MM.1S (cell line): ENCODE measurements at regions not wholly inside any gene's neighbourhood (a gene's known extent, or its start where the extent isn't known, plus 50 kb on each side); places are given as distances from the start of the nearest gene placed in this dataset.

Experiments used
- DNase-seq: peaks from one replicate; pipeline ENCODE4 v3.0.0-alpha.2; 2015
- H2AFZ ChIP-seq: fragments of 300-600 bp; sonication (generic); 2 replicates; pipeline ENCODE4 v1.6.0; 2016; ENCODE audit warnings: antibody characterized with exemption, low read length
- H3F3A ChIP-seq: fragments of 300-600 bp; sonication (generic); 2 replicates; pipeline ENCODE4 v1.6.1; 2016; ENCODE audit warnings: mild to moderate bottlenecking, antibody characterized with exemption, low read length, moderate library complexity, mixed read lengths; ENCODE audit not compliant: insufficient read depth
- H3K27ac ChIP-seq: fragments of 300-600 bp; sonication (generic); 2 replicates; pipeline ENCODE4 v1.5.1; 2016; ENCODE audit warnings: mild to moderate bottlenecking, low read length
- H3K27me3 ChIP-seq: fragments of 300-600 bp; sonication (generic); replicated peaks from 2 replicates; pipeline ENCODE4 v1.6.0; 2016; ENCODE audit warnings: low read length; ENCODE audit not compliant: insufficient read depth
- H3K36me3 ChIP-seq: fragments of 300-600 bp; sonication (generic); replicated peaks from 2 replicates; pipeline ENCODE4 v1.6.1; 2016; ENCODE audit warnings: mild to moderate bottlenecking, low read length, mixed read lengths; ENCODE audit not compliant: insufficient read depth
- H3K4me1 ChIP-seq: fragments of 300-600 bp; sonication (generic); 2 replicates; pipeline ENCODE4 v1.6.1; 2016; ENCODE audit warnings: low read length, mixed read lengths
- H3K4me2 ChIP-seq: fragments of 300-600 bp; sonication (generic); 2 replicates; pipeline ENCODE4 v1.6.0; 2016; ENCODE audit warnings: low read depth, low read length
- H3K4me3 ChIP-seq: fragments of 300-600 bp; sonication (generic); 2 replicates; pipeline ENCODE4 v1.5.1; 2016; ENCODE audit warnings: low read length, mixed read lengths
- H3K79me2 ChIP-seq: fragments of 300-600 bp; sonication (generic); 2 replicates; pipeline ENCODE4 v1.6.1; 2016; ENCODE audit warnings: mixed run types, low read length, mixed read lengths
- H3K9ac ChIP-seq: fragments of 300-600 bp; sonication (generic); 2 replicates; pipeline ENCODE4 v1.6.1; 2016; ENCODE audit warnings: low read length, mixed read lengths
- H3K9me2 ChIP-seq: fragments of 300-600 bp; sonication (generic); replicated peaks from 2 replicates; pipeline ENCODE4 v1.6.1; 2016; ENCODE audit warnings: mild to moderate bottlenecking, low read length, mixed read lengths; ENCODE audit not compliant: insufficient read depth
- H3K9me3 ChIP-seq: fragments of 300-600 bp; sonication (generic); replicated peaks from 2 replicates; pipeline ENCODE4 v1.6.1; 2016; ENCODE audit warnings: mild to moderate bottlenecking, low read length, mixed read lengths; ENCODE audit not compliant: insufficient read depth
- H4K20me1 ChIP-seq: fragments of 300-600 bp; sonication (generic); 2 replicates; pipeline ENCODE4 v1.6.1; 2016; ENCODE audit warnings: mild to moderate bottlenecking, low read length, moderate library complexity, mixed read lengths; ENCODE audit not compliant: insufficient read depth
- CTCF ChIP-seq: fragments of 300-600 bp; sonication (generic); IDR thresholded peaks from 2 replicates; pipeline ENCODE4 v1.5.1; 2016; ENCODE audit warnings: antibody characterized with exemption, low read length, mixed read lengths
- EZH2 ChIP-seq: fragments of 300-600 bp; sonication (generic); optimal IDR thresholded peaks from 2 replicates; pipeline ENCODE3; 2017; ENCODE audit warnings: low read depth, mild to moderate bottlenecking, antibody characterized with exemption, low read length, mixed read lengths
- EZH2phosphoT487 ChIP-seq: fragments of 300-600 bp; sonication (generic); IDR thresholded peaks from 2 replicates; pipeline ENCODE4 v1.6.1; 2018; ENCODE audit warnings: antibody characterized with exemption, low read length

DNA sequence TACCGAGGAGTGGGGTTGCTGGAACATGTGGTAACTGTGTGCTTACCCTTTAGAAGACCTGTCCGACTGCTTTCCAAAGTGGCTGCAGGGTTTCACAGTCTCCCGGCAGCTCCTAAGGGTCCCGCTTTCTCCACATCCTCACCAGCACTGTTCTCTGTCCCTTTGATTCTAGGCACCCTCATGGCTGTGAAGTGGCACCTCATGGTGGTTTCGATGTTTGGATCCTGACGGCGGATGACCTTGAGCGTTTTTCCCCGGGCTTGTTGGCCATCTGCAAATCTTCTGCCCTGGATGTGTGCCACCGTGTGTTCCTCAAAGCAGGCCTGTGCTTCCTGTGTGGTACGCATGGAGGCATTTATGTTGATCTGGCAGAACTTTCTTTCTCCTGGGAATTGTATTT is 292.5 kb upstream of the HDAC4 start:
- Histone ChIP-seq H2AFZ (no peak overlapping the region), H3K9me2 (no peaks in the 10 kb centered on the region), H3K79me2 (no peaks in the 10 kb centered on the region), H3F3A (no peaks in the 10 kb centered on the region), H3K36me3 (no peaks in the 10 kb centered on the region), H3K27me3 (no peaks in the 10 kb centered on the region), H4K20me1 (no peaks in the 10 kb centered on the region), H3K4me1 (no peaks in the 10 kb centered on the region), H3K27ac (no peak overlapping the region), H3K4me3 (no peak overlapping the region), H3K9ac (no peak overlapping the region), H3K4me2 (no peak overlapping the region), H3K9me3 (no peaks in the 10 kb centered on the region)
- TF ChIP-seq CTCF, result no peak
- no peak for TF ChIP-seq EZH2
- TF ChIP-seq EZH2phosphoT487, result no peak
- no peak for DNase-seq

GRCh38 chr2:239692919-239693318 is 292.1 kb upstream of the HDAC4 start:
- Histone ChIP-seq H4K20me1 (no peaks in the 10 kb centered on the region), H3K9me2 (no peaks in the 10 kb centered on the region), H3K27ac (no peak overlapping the region), H2AFZ (no peak overlapping the region), H3K4me1 (no peaks in the 10 kb centered on the region), H3K9ac (no peak overlapping the region), H3K4me2 (no peak overlapping the region), H3K27me3 (no peaks in the 10 kb centered on the region), H3K36me3 (no peaks in the 10 kb centered on the region), H3F3A (no peaks in the 10 kb centered on the region), H3K9me3 (no peaks in the 10 kb centered on the region), H3K4me3 (no peak overlapping the region), H3K79me2 (no peaks in the 10 kb centered on the region)
- TF ChIP-seq EZH2, result no peak
- no peak for DNase-seq

DNA sequence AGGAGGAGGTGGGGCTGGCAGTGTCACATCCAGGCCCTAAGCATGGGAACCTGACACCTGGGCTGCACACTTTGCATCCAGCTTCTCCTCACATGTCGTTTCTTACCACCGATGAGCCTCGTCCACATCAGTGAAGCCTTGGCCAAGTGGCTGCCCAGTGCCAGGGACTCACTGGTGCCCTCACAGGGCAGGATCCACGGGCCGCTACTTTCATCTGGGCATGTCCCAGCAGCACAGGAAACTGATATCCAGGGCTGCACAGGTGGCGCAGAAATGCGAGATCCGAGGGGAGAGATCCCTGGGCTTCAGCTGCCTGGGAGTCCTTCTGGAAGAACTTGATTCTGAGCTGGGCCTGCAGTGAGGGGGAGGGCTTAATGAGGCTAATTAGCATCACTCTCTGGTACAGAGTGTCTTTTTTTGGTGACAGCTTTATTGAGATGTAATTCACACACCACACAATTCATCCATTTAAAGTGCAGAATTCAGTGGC is 291.6 kb upstream of the HDAC4 start:
- H3K9me3 ChIP-seq, result no peaks in the 10 kb centered on the region
- no peaks in the 10 kb centered on the region for H3K27me3 ChIP-seq
- no peak overlapping the region for H3K27ac ChIP-seq
- H3K9ac ChIP-seq, result no peak overlapping the region
- no peaks in the 10 kb centered on the region for H3K4me1 ChIP-seq
- H2AFZ ChIP-seq, result no peak overlapping the region
- no peaks in the 10 kb centered on the region for H4K20me1 ChIP-seq
- H3K36me3 ChIP-seq, result no peaks in the 10 kb centered on the region
- H3K79me2 ChIP-seq, result no peaks in the 10 kb centered on the region
- DNase-seq, result no peak
- TF ChIP-seq EZH2 (no peak), CTCF (no peak), EZH2phosphoT487 (no peak)
- no peaks in the 10 kb centered on the region for H3K9me2 ChIP-seq
- no peak overlapping the region for H3K4me2 ChIP-seq
- H3F3A ChIP-seq, result no peaks in the 10 kb centered on the region
- H3K4me3 ChIP-seq, result no peak overlapping the region

- H3K27me3 ChIP-seq, result no peaks in the 10 kb centered on the region
- no peaks in the 10 kb centered on the region for H4K20me1 ChIP-seq
- no peaks in the 10 kb centered on the region for H3K4me1 ChIP-seq
- no peak overlapping the region for H3K4me3 ChIP-seq
- H3K9me3 ChIP-seq, result no peaks in the 10 kb centered on the region
- TF ChIP-seq CTCF, result no peak
- no peak for TF ChIP-seq EZH2phosphoT487
- TF ChIP-seq EZH2, result no peak
- H3K79me2 ChIP-seq, result no peaks in the 10 kb centered on the region
- no peak for DNase-seq
- H3K4me2 ChIP-seq, result no peak overlapping the region
- no peaks in the 10 kb centered on the region for H3K9me2 ChIP-seq
- no peaks in the 10 kb centered on the region for H3F3A ChIP-seq
- H3K9ac ChIP-seq, result no peak overlapping the region
- H3K27ac ChIP-seq, result no peak overlapping the region
- H3K36me3 ChIP-seq, result no peaks in the 10 kb centered on the region
- H2AFZ ChIP-seq, result no peak overlapping the region
These were observed 290.9 kb upstream of the HDAC4 start for GRCh38 chr2:239691720-239692119.
